ENCODE measurements at regions not wholly inside any gene's neighbourhood (a gene's known extent, or its start where the extent isn't known, plus 50 kb on each side); places are given as distances from the start of the nearest gene placed in this dataset.

GRCh38 chr1:58090640-58091039 lies 455.9 kb downstream of the OMA1 start:
- TF ChIP-seq EZH2 (IDR thresholded peaks at IDR 0.05; ENCODE audit: borderline replicate concordance, low read depth, low read length, poor library complexity, severe bottlenecking), result no peak
- no peak for TF ChIP-seq CTCF (conservative IDR thresholded peaks at IDR 0.05; ENCODE audit: low read depth, low read length)
